Activated naive CD4-positive, alpha-beta T cell treated with anti-CD3 and anti-CD28 coated beads for 36 hours (primary cell): ENCODE measurements at regions not wholly inside any gene's neighbourhood (a gene's known extent, or its start where the extent isn't known, plus 50 kb on each side); places are given as distances from the start of the nearest gene placed in this dataset.
"Not testable (repeated sequence)": the region's sequence is repeated elsewhere in the genome, so short reads cannot be mapped to it uniquely, and the experiment has no call there.

ENCODE experiments used
- CTCF ChIA-PET: fragments of 350-600 bp; sonication (Branson Sonifier 250); formaldehyde crosslinking; loops from one replicate; lab custom pipeline; 2021; ENCODE audit warnings: antibody characterized with exemption; lab: Charles Lee
- DNase-seq: peaks from one replicate; pipeline ENCODE4 v3.0.0-alpha.2; 2020
- H3K27ac Mint-ChIP-seq: one replicate; pipeline ENCODE4 v1.8.0; 2021; ENCODE audit warnings: mild to moderate bottlenecking, mixed read lengths
- H3K27me3 Mint-ChIP-seq: one replicate; pipeline ENCODE4 v1.8.0; 2021; ENCODE audit warnings: low read depth, mixed read lengths
- H3K36me3 Mint-ChIP-seq: one replicate; pipeline ENCODE4 v1.8.0; 2021; ENCODE audit warnings: low read depth, mixed read lengths
- H3K4me1 Mint-ChIP-seq: one replicate; pipeline ENCODE4 v1.8.0; 2021; ENCODE audit warnings: low read depth, mixed read lengths
- H3K4me3 Mint-ChIP-seq: one replicate; pipeline ENCODE4 v1.8.0; 2021; ENCODE audit warnings: mild to moderate bottlenecking, moderate library complexity, mixed read lengths
- H3K9me3 Mint-ChIP-seq: one replicate; pipeline ENCODE4 v1.8.0; 2021; ENCODE audit warnings: mixed read lengths
- intact Hi-C: fragments of 100-400 bp; cut with micrococcal nuclease; formaldehyde crosslinking; loops from one replicate; pipeline ENCODE4 v1.15.1; 2023

- no peak overlapping the region for H3K4me3 Mint-ChIP-seq
- H3K4me1 Mint-ChIP-seq, result no peaks in the 10 kb centered on the region
- H3K9me3 Mint-ChIP-seq, result no peaks in the 10 kb centered on the region
- CTCF ChIA-PET, result no interaction called here
- H3K27ac Mint-ChIP-seq, result no peak overlapping the region
- intact Hi-C loops, result no loop called here
- DNase-seq, result no peak
- peaks cover 2% of the 10 kb centered on the region for H3K27me3 Mint-ChIP-seq
- H3K36me3 Mint-ChIP-seq, result no peaks in the 10 kb centered on the region
These were observed 127.3 kb upstream of the POU3F1 start for GRCh38 chr1:38173848-38174247.

GRCh38 chr1:38173157-38173831, 126.7 kb upstream of the POU3F1 start:
- Mint-ChIP-seq H3K27ac (no peak overlapping the region), H3K9me3 (no peaks in the 10 kb centered on the region), H3K36me3 (no peaks in the 10 kb centered on the region), H3K4me1 (no peaks in the 10 kb centered on the region), H3K27me3 (peaks cover 2% of the 10 kb centered on the region), H3K4me3 (no peak overlapping the region)
- DNase-seq, result no peak
- CTCF ChIA-PET, result interaction anchor here (0.6 kb wide), 1 partner anchor 52 kb away, joined by 3 read pairs; no protein-coding TSS in a partner anchor
- intact Hi-C loops, result no loop called here

GRCh38 chr1:38169121-38169520, 122.5 kb upstream of the POU3F1 start:
- H3K4me3 Mint-ChIP-seq, result no peak overlapping the region
- CTCF ChIA-PET, result no interaction called here

GRCh38 chr1:38168365-38168764, 121.8 kb upstream of the POU3F1 start:
- peaks cover 9% of the 10 kb centered on the region for H3K27me3 Mint-ChIP-seq
- no peak for DNase-seq
- H3K9me3 Mint-ChIP-seq, result no peaks in the 10 kb centered on the region
- CTCF ChIA-PET, result no interaction called here
- H3K4me3 Mint-ChIP-seq, result no peak overlapping the region
- no peaks in the 10 kb centered on the region for H3K4me1 Mint-ChIP-seq
- H3K27ac Mint-ChIP-seq, result no peak overlapping the region
- intact Hi-C loops, result no loop called here
- no peaks in the 10 kb centered on the region for H3K36me3 Mint-ChIP-seq

More at GRCh38 chr1:38169121-38169520, 122.5 kb upstream of the POU3F1 start:
- Mint-ChIP-seq H3K4me1 (no peaks in the 10 kb centered on the region), H3K27me3 (peaks cover 9% of the 10 kb centered on the region), H3K36me3 (no peaks in the 10 kb centered on the region), H3K9me3 (no peaks in the 10 kb centered on the region), H3K27ac (no peak overlapping the region)
- DNase-seq, result no peak
- intact Hi-C loops, result no loop called here

- Mint-ChIP-seq H3K27ac (no peak overlapping the region), H3K36me3 (no peaks in the 10 kb centered on the region), H3K27me3 (peaks cover 7% of the 10 kb centered on the region), H3K9me3 (no peaks in the 10 kb centered on the region), H3K4me1 (no peaks in the 10 kb centered on the region), H3K4me3 (no peak overlapping the region)
- no peak for DNase-seq
- CTCF ChIA-PET, result interaction anchor here (1.1 kb wide), 1 partner anchor 14 kb away, joined by 3 read pairs; no protein-coding TSS in a partner anchor
- intact Hi-C loops, result no loop called here
These were observed 119.9 kb upstream of the POU3F1 start for GRCh38 chr1:38166461-38166860.

GRCh38 chr1:38153778-38154470, 107.3 kb upstream of the POU3F1 start:
- H3K9me3 Mint-ChIP-seq, result no peaks in the 10 kb centered on the region
- DNase-seq, result no peak
- H3K4me3 Mint-ChIP-seq, result no peak overlapping the region
- no peak overlapping the region for H3K27ac Mint-ChIP-seq
- intact Hi-C loops, result no loop called here
- H3K36me3 Mint-ChIP-seq, result no peaks in the 10 kb centered on the region
- CTCF ChIA-PET, result no interaction called here
- no peaks in the 10 kb centered on the region for H3K4me1 Mint-ChIP-seq
- H3K27me3 Mint-ChIP-seq, result peaks cover 17% of the 10 kb centered on the region

GRCh38 chr1:38153066-38153777, 106.6 kb upstream of the POU3F1 start:
- CTCF ChIA-PET, result interaction anchor here (1.0 to 1.1 kb wide), 2 partner anchors 13 to 47 kb away, joined by 3 read pairs; no protein-coding TSS in a partner anchor
- Mint-ChIP-seq H3K36me3 (no peaks in the 10 kb centered on the region), H3K27me3 (peaks cover 15% of the 10 kb centered on the region), H3K4me3 (no peak overlapping the region), H3K27ac (no peak overlapping the region), H3K4me1 (no peaks in the 10 kb centered on the region), H3K9me3 (no peaks in the 10 kb centered on the region)
- intact Hi-C loops, result no loop called here
- DNase-seq, result no peak

- Mint-ChIP-seq H3K4me3 (no peak overlapping the region), H3K4me1 (no peaks in the 10 kb centered on the region), H3K27me3 (peaks cover 13% of the 10 kb centered on the region), H3K36me3 (no peaks in the 10 kb centered on the region), H3K27ac (no peak overlapping the region), H3K9me3 (no peaks in the 10 kb centered on the region)
- CTCF ChIA-PET, result interaction anchor here (1.0 to 1.1 kb wide), 2 partner anchors 13 to 47 kb away, joined by 3 read pairs; no protein-coding TSS in a partner anchor
- no peak for DNase-seq
- intact Hi-C loops, result no loop called here
These were observed 105.9 kb upstream of the POU3F1 start for GRCh38 chr1:38152351-38153065.

- intact Hi-C loops, result no loop called here
- no peaks in the 10 kb centered on the region for H3K9me3 Mint-ChIP-seq
- CTCF ChIA-PET, result no interaction called here
- no peaks in the 10 kb centered on the region for H3K36me3 Mint-ChIP-seq
- DNase-seq, result no peak
- H3K4me1 Mint-ChIP-seq, result no peaks in the 10 kb centered on the region
- H3K4me3 Mint-ChIP-seq, result no peak overlapping the region
- H3K27me3 Mint-ChIP-seq, result peaks cover 13% of the 10 kb centered on the region
- H3K27ac Mint-ChIP-seq, result no peak overlapping the region
These were observed 104.8 kb upstream of the POU3F1 start for GRCh38 chr1:38151399-38151798.

GRCh38 chr1:38146079-38146478, 99.5 kb upstream of the POU3F1 start:
- CTCF ChIA-PET, H3K27ac Mint-ChIP-seq: not testable (repeated sequence)

GRCh38 chr1:38142606-38143005, 96.0 kb upstream of the POU3F1 start:
- no peak overlapping the region for H3K27ac Mint-ChIP-seq
- peaks cover 9% of the 10 kb centered on the region for H3K9me3 Mint-ChIP-seq
- CTCF ChIA-PET, result no interaction called here
- no peaks in the 10 kb centered on the region for H3K36me3 Mint-ChIP-seq
- H3K27me3 Mint-ChIP-seq, result peaks cover 47% of the 10 kb centered on the region
- DNase-seq, result no peak
- H3K4me3 Mint-ChIP-seq, result no peak overlapping the region
- no peaks in the 10 kb centered on the region for H3K4me1 Mint-ChIP-seq
- intact Hi-C loops, result no loop called here

More at GRCh38 chr1:38146079-38146478, 99.5 kb upstream of the POU3F1 start:
- H3K27me3 Mint-ChIP-seq, result peaks cover 27% of the 10 kb centered on the region
- intact Hi-C loops, H3K4me1 Mint-ChIP-seq, H3K4me3 Mint-ChIP-seq, H3K9me3 Mint-ChIP-seq, H3K36me3 Mint-ChIP-seq, DNase-seq: not testable (repeated sequence)

GRCh38 chr1:38141483-38141882, 94.9 kb upstream of the POU3F1 start:
- Mint-ChIP-seq H3K4me1 (no peaks in the 10 kb centered on the region), H3K36me3 (no peaks in the 10 kb centered on the region), H3K27ac (no peak overlapping the region), H3K9me3 (peaks cover 9% of the 10 kb centered on the region), H3K27me3 (peaks cover 56% of the 10 kb centered on the region), H3K4me3 (no peak overlapping the region)
- intact Hi-C loops, result no loop called here
- CTCF ChIA-PET, result no interaction called here
- no peak for DNase-seq
